ENCODE measurements at regions not wholly inside any gene's neighbourhood (a gene's known extent, or its start where the extent isn't known, plus 50 kb on each side); places are given as distances from the start of the nearest gene placed in this dataset.

- no peak for TF ChIP-seq POLR2A (IDR thresholded peaks at IDR 0.05; ENCODE audit: low read depth, low read length)
- TF ChIP-seq POLR2AphosphoS5 (IDR thresholded peaks at IDR 0.05; ENCODE audit: low read depth, low read length): no peak
- no peak for TF ChIP-seq SPI1 (IDR thresholded peaks at IDR 0.05; ENCODE audit: low read depth, low read length)
- no peak for TF ChIP-seq TAF1 (IDR thresholded peaks at IDR 0.05; ENCODE audit: low read depth, low read length)
- no peak for TF ChIP-seq PAX5 (IDR thresholded peaks at IDR 0.05; ENCODE audit: insufficient read depth, low read length, severe bottlenecking)
Measured at GRCh38 chr16:49075709-49076108, 205.9 kb downstream of the CBLN1 start.

Measured in GM12891 (cell line).